ENCODE measurements at regions not wholly inside any gene's neighbourhood (a gene's known extent, or its start where the extent isn't known, plus 50 kb on each side); places are given as distances from the start of the nearest gene placed in this dataset.

DNA sequence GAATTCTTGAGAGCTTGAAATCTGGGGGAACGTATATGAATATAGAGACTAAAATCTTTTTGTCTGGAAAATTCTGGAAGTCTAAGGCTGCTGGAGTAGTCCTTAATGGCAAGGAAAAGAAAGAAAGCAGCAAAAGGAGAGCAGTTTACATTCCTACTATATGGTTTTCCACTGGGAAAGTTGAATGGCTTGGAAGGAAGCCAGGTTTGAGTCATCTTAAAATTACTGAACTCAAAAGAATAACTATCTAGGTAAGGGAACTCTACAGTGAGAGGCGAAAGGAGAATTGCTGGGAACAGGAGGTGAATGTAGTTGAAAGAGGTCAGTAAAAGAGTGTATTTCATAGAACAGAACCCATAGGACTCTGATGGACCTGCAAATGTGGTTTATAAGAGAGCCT is 258.1 kb upstream of the EDIL3 start:
- no peak for DNase-seq

DNA sequence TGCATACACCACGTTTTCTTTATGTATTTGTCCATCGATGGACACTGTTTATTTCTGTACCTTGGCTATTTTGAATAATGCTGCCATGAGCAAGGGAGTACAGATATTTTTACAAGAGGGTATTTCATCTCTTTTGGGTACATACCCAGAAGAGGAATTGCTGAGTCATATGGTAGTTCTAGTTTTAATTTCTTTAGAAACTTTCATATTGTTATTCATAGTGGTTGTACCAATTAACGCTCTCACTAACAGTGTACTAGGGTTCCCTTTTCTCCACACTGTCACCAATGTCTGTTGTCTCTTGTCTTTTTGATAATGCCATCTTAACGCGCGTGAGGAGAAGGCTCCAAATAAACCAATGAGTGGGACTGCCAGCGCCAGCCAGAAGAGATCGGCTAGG is 257.6 kb upstream of the EDIL3 start:
- H3K27ac ChIP-seq (ENCODE audit: insufficient read depth, low read length, poor library complexity, severe bottlenecking) = no peak overlapping the region
- no peaks in the 10 kb centered on the region for H3K27me3 Mint-ChIP-seq

More for the DNA sequence above, 258.1 kb upstream of the EDIL3 start:
- ATAC-seq (ENCODE audit: low read depth in 2 of 2) = no peak
- no peaks in the 10 kb centered on the region for H3K4me1 ChIP-seq (ENCODE audit: control insufficient read depth, insufficient read depth, low read length, poor library complexity, severe bottlenecking)
- no peaks in the 10 kb centered on the region for H3K36me3 Mint-ChIP-seq
- H3K27me3 Mint-ChIP-seq = no peaks in the 10 kb centered on the region
- peaks cover 0 to 11% (median 2%) of the 10 kb centered on the region in 7 donors for H3K9me3 Mint-ChIP-seq
- H3K4me3 ChIP-seq (ENCODE audit: low read depth, low read length) = no peak overlapping the region
- no peaks in the 10 kb centered on the region for H3K9me3 ChIP-seq (ENCODE audit: control insufficient read depth in 2 of 2, low read length in 2 of 2)
- no peak overlapping the region for H3K27ac ChIP-seq (ENCODE audit: insufficient read depth, low read length, poor library complexity, severe bottlenecking)
- H3K4me1 Mint-ChIP-seq = no peaks in the 10 kb centered on the region
- no peaks in the 10 kb centered on the region for H3K27me3 ChIP-seq (ENCODE audit: control insufficient read depth, insufficient read depth, low read length)
- no peak overlapping the region for H3K27ac Mint-ChIP-seq
- no peaks in the 10 kb centered on the region for H3K36me3 ChIP-seq (ENCODE audit: control insufficient read depth, insufficient read depth, low read length)
- H3K4me3 Mint-ChIP-seq = no peak overlapping the region

DNA sequence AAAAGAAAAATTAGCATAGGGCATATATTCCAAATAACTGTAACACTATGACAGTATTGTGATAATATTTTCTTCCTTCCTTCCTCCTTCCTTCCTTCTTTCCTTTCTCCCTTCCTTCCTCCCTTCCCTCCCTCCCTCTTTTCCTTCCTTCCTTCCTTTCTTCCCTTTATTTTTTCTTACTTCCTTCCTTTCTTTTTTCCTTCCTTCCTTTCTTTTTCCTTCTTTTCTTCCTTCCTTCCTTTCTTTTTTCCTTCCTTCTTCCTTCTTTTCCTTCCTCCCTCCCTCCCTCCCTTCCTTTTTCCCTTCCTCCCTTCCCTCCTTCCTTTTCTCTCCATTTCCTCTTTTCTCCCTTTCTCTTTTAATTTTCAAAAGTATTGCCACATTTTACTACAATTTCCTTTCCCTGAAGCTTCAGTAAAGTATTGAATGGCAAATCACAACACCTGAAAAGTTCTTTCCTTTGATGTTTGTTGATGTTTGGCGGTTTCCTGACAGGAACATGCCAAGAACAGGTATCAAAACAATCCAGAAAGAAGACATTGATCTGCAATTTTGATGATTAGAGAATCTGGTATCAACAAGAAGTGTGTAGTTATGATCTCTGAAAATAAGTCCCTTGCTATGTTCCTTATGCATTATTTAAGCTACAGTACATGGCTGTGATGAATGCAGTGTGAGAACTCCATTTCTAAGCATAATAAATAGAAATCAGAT is 253.1 kb upstream of the EDIL3 start:
- H3K4me3 Mint-ChIP-seq = no peak overlapping the region
- ATAC-seq (ENCODE audit: low read depth in 2 of 2) (no peak), DNase-seq (no peak)
- peaks cover 0 to 6% (median 2%) of the 10 kb centered on the region in 7 donors for H3K9me3 Mint-ChIP-seq
- H3K27ac Mint-ChIP-seq = no peak overlapping the region
- no peak overlapping the region for H3K27ac ChIP-seq (ENCODE audit: insufficient read depth, low read length, poor library complexity, severe bottlenecking)
- H3K9me3 ChIP-seq (ENCODE audit: control insufficient read depth in 2 of 2, low read length in 2 of 2) = peaks cover 0 to 2% of the 10 kb centered on the region in 2 experiments
- no peaks in the 10 kb centered on the region for H3K27me3 Mint-ChIP-seq
- no peak overlapping the region for H3K4me3 ChIP-seq (ENCODE audit: low read depth, low read length)
- H3K4me1 Mint-ChIP-seq = no peaks in the 10 kb centered on the region
- H3K36me3 ChIP-seq (ENCODE audit: control insufficient read depth, insufficient read depth, low read length) = no peaks in the 10 kb centered on the region
- H3K4me1 ChIP-seq (ENCODE audit: control insufficient read depth, insufficient read depth, low read length, poor library complexity, severe bottlenecking) = no peaks in the 10 kb centered on the region
- no peaks in the 10 kb centered on the region for H3K27me3 ChIP-seq (ENCODE audit: control insufficient read depth, insufficient read depth, low read length)
- no peaks in the 10 kb centered on the region for H3K36me3 Mint-ChIP-seq

More for the DNA sequence above, 257.6 kb upstream of the EDIL3 start:
- Histone ChIP-seq H3K9me3 (ENCODE audit: control insufficient read depth in 2 of 2, low read length in 2 of 2) (peaks cover 0 to 2% of the 10 kb centered on the region in 2 experiments), H3K4me3 (ENCODE audit: low read depth, low read length) (no peak overlapping the region), H3K4me1 (ENCODE audit: control insufficient read depth, insufficient read depth, low read length, poor library complexity, severe bottlenecking) (no peaks in the 10 kb centered on the region), H3K36me3 (ENCODE audit: control insufficient read depth, insufficient read depth, low read length) (no peaks in the 10 kb centered on the region), H3K27me3 (ENCODE audit: control insufficient read depth, insufficient read depth, low read length) (no peaks in the 10 kb centered on the region)
- no peak for ATAC-seq (ENCODE audit: low read depth in 2 of 2)
- Mint-ChIP-seq H3K9me3 (peaks cover 0 to 7% (median 2%) of the 10 kb centered on the region in 7 donors), H3K27ac (no peak overlapping the region), H3K4me3 (no peak overlapping the region), H3K36me3 (no peaks in the 10 kb centered on the region), H3K4me1 (no peaks in the 10 kb centered on the region)
- DNase-seq = no peak

DNA sequence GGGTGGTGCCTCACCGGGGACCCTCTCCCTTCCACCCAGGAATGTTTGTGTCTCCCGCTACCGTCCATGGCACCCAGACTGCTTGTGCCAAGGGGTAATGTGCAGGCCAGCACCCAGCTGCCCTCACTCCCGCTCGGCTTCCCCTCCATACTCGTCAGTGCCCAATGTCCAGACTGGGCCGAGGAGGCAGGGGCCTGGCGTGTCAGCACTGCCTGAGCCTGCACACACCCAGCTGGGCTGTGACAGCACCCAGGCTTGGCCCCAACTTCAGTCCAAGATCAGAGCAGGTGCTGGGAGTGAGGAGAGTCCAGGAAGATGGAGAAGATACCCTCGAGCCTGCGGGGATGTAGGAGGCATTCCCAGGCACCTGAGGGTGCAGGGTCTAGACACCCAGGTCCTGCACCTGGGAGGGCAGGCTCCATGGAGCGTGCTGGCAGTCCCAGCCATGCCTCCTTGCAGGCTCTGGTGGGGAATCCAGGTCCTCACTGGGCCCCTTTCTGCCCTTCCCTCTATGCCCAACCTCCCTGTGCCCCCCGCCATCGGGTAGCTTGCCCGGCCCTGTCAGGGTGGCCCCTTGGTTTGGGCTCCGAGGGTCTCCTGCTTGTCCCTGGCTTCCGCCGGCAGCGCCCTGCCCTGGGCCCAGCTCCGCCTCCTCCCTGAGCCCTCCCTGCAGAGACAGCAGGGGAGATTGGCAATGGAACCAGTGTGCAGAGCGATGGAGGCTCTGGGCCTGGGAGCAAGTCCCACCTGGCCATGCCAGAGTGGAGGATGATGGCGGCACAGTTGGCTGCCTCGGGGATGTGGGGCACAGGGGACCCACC is 250.8 kb upstream of the EDIL3 start:
- no peaks in the 10 kb centered on the region for H3K36me3 Mint-ChIP-seq
- H3K4me1 Mint-ChIP-seq = no peaks in the 10 kb centered on the region
- H3K27ac Mint-ChIP-seq = no peak overlapping the region
- Histone ChIP-seq H3K4me1 (ENCODE audit: control insufficient read depth, insufficient read depth, low read length, poor library complexity, severe bottlenecking) (no peaks in the 10 kb centered on the region), H3K27me3 (ENCODE audit: control insufficient read depth, insufficient read depth, low read length) (no peaks in the 10 kb centered on the region), H3K4me3 (ENCODE audit: low read depth, low read length) (no peak overlapping the region), H3K27ac (ENCODE audit: insufficient read depth, low read length, poor library complexity, severe bottlenecking) (no peak overlapping the region), H3K36me3 (ENCODE audit: control insufficient read depth, insufficient read depth, low read length) (no peaks in the 10 kb centered on the region), H3K9me3 (ENCODE audit: control insufficient read depth in 2 of 2, low read length in 2 of 2) (peaks cover 0 to 2% of the 10 kb centered on the region in 2 experiments)
- H3K27me3 Mint-ChIP-seq = no peaks in the 10 kb centered on the region
- DNase-seq = no peak
- H3K9me3 Mint-ChIP-seq = peaks cover 0 to 6% (median 2%) of the 10 kb centered on the region in 7 donors
- no peak for ATAC-seq (ENCODE audit: low read depth in 2 of 2)
- H3K4me3 Mint-ChIP-seq = no peak overlapping the region

DNA sequence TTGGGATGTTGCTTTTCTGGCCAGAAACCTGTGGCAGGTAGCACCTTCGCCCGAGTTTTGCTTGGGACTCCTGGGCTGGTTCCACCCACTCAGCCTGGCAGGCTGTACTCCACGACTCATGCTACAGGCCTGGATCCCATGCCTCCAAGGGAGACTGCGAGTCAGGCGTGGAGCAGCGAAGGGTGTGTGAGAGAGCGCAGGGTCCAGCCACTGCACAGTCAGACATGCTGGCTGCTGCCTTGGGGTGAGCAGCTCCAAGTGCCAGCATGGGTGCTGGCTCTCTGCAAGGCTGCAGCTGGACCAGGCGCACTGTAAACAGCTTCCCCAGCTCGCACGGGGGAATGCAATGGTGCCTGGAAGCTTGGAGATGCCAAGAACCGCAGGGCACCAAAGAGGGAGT is 249.6 kb upstream of the EDIL3 start:
- Histone ChIP-seq H3K27ac (ENCODE audit: insufficient read depth, low read length, poor library complexity, severe bottlenecking) (no peak overlapping the region), H3K4me1 (ENCODE audit: control insufficient read depth, insufficient read depth, low read length, poor library complexity, severe bottlenecking) (no peaks in the 10 kb centered on the region), H3K27me3 (ENCODE audit: control insufficient read depth, insufficient read depth, low read length) (no peaks in the 10 kb centered on the region), H3K4me3 (ENCODE audit: low read depth, low read length) (no peak overlapping the region), H3K9me3 (ENCODE audit: control insufficient read depth in 2 of 2, low read length in 2 of 2) (peaks cover 0 to 2% of the 10 kb centered on the region in 2 experiments), H3K36me3 (ENCODE audit: control insufficient read depth, insufficient read depth, low read length) (no peaks in the 10 kb centered on the region)
- Mint-ChIP-seq H3K4me1 (no peaks in the 10 kb centered on the region), H3K27me3 (no peaks in the 10 kb centered on the region), H3K4me3 (no peak overlapping the region), H3K36me3 (no peaks in the 10 kb centered on the region), H3K9me3 (peaks cover 0 to 9% (median 2%) of the 10 kb centered on the region in 7 donors), H3K27ac (no peak overlapping the region)
- DNase-seq (no peak), ATAC-seq (ENCODE audit: low read depth in 2 of 2) (no peak)

DNA sequence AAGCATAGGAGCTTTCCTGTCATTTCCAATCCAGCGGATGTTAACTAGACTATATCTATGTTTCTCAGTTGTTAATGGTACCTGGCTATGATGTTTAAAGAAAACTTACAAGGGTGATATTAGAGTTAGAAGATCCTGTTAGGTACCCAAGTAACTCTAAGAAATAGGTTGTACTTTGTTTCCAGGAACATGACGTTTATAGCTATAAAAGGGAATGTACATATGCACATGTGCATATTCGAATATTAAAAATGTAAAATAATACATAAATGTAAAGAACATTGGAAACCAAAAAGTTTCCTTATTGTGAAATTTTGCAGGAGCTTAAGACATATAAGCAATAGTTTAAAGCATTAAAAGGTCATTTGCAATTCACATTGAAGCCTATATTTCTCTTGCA is 247.7 kb upstream of the EDIL3 start:
- no peaks in the 10 kb centered on the region for H3K27me3 Mint-ChIP-seq
- no peaks in the 10 kb centered on the region for H3K36me3 Mint-ChIP-seq
- ATAC-seq (ENCODE audit: low read depth in 2 of 2) (no peak), DNase-seq (no peak)
- no peak overlapping the region for H3K27ac Mint-ChIP-seq
- H3K4me1 Mint-ChIP-seq = no peaks in the 10 kb centered on the region
- H3K9me3 Mint-ChIP-seq = peaks cover 0 to 9% (median 2%) of the 10 kb centered on the region in 7 donors
- H3K36me3 ChIP-seq (ENCODE audit: control insufficient read depth, insufficient read depth, low read length) = no peaks in the 10 kb centered on the region
- H3K27ac ChIP-seq (ENCODE audit: insufficient read depth, low read length, poor library complexity, severe bottlenecking) = no peak overlapping the region
- H3K4me1 ChIP-seq (ENCODE audit: control insufficient read depth, insufficient read depth, low read length, poor library complexity, severe bottlenecking) = no peaks in the 10 kb centered on the region
- no peak overlapping the region for H3K4me3 Mint-ChIP-seq
- H3K4me3 ChIP-seq (ENCODE audit: low read depth, low read length) = no peak overlapping the region
- H3K9me3 ChIP-seq (ENCODE audit: control insufficient read depth in 2 of 2, low read length in 2 of 2) = no peaks in the 10 kb centered on the region
- H3K27me3 ChIP-seq (ENCODE audit: control insufficient read depth, insufficient read depth, low read length) = no peaks in the 10 kb centered on the region

DNA sequence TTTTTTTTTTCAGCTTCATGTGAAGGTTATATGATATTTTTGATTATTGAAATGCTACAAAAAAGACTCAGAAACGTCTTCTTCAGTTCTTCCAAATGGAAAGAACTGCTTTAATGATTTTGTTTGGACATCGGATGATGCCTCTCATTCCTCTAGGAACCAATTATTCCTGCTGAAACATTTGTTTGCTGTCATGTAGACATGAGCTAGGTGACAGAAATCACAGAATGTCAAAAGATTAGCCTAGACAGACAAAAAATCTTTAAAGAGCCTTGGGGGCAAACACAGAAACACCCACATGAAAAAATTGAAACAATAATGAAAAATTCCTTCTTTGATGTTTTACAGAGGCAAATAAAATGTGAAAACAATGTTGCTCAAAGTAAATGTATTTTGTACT is 244.2 kb upstream of the EDIL3 start:
- no peak overlapping the region for H3K27ac Mint-ChIP-seq
- H3K36me3 Mint-ChIP-seq = no peaks in the 10 kb centered on the region
- Histone ChIP-seq H3K36me3 (ENCODE audit: control insufficient read depth, insufficient read depth, low read length) (no peaks in the 10 kb centered on the region), H3K27me3 (ENCODE audit: control insufficient read depth, insufficient read depth, low read length) (no peaks in the 10 kb centered on the region), H3K9me3 (ENCODE audit: control insufficient read depth in 2 of 2, low read length in 2 of 2) (no peaks in the 10 kb centered on the region), H3K4me3 (ENCODE audit: low read depth, low read length) (no peak overlapping the region), H3K27ac (ENCODE audit: insufficient read depth, low read length, poor library complexity, severe bottlenecking) (no peak overlapping the region), H3K4me1 (ENCODE audit: control insufficient read depth, insufficient read depth, low read length, poor library complexity, severe bottlenecking) (no peaks in the 10 kb centered on the region)
- no peak for DNase-seq
- ATAC-seq (ENCODE audit: low read depth in 2 of 2) = no peak
- H3K4me1 Mint-ChIP-seq = no peaks in the 10 kb centered on the region
- peaks cover 0 to 9% (median 3%) of the 10 kb centered on the region in 7 donors for H3K9me3 Mint-ChIP-seq
- H3K27me3 Mint-ChIP-seq = no peaks in the 10 kb centered on the region
- H3K4me3 Mint-ChIP-seq = no peak overlapping the region
